ENCODE measurements at regions not wholly inside any gene's neighbourhood (a gene's known extent, or its start where the extent isn't known, plus 50 kb on each side); places are given as distances from the start of the nearest gene placed in this dataset.

DNA sequence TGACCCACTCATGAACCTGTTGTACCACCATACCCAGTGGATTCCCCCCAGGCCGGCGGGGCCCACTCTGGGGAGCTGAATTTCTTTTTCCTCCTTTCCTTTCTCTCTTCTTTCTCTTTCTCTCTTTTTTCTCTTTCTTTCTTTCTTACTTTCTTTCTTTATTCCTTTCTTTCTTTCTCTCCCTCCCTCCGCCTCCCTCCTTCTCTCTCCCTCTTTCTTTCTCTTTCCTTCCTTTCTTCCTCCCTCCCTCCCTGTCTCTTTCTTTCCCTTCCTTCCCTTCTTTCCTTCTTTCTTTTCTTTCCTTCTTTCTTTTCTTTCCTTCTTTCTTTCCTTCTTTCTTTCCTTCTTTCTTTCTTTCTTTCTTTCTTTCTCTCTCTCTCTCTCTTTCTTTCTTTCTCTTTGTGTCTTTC, 327.7 kb downstream of the ZNF536 start:
- TF ChIP-seq, protein P1, sequence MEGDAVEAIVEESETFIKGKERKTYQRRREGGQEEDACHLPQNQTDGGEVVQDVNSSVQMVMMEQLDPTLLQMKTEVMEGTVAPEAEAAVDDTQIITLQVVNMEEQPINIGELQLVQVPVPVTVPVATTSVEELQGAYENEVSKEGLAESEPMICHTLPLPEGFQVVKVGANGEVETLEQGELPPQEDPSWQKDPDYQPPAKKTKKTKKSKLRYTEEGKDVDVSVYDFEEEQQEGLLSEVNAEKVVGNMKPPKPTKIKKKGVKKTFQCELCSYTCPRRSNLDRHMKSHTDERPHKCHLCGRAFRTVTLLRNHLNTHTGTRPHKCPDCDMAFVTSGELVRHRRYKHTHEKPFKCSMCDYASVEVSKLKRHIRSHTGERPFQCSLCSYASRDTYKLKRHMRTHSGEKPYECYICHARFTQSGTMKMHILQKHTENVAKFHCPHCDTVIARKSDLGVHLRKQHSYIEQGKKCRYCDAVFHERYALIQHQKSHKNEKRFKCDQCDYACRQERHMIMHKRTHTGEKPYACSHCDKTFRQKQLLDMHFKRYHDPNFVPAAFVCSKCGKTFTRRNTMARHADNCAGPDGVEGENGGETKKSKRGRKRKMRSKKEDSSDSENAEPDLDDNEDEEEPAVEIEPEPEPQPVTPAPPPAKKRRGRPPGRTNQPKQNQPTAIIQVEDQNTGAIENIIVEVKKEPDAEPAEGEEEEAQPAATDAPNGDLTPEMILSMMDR (IDR thresholded peaks at IDR 0.05; ENCODE audit: extremely low read depth, insufficient read depth, missing control alignments), result no peak
- no peak for DNase-seq (ENCODE audit: low spot score)
- in situ Hi-C loops (cut with MboI; ENCODE audit: low pct_unique_long_range_greater_than_20kb, low sequenced_read_pairs, unreplicated experiment), result loop anchor here (25.0 kb wide), 1 partner anchor 1512 kb away; no protein-coding TSS in a partner anchor

DNA sequence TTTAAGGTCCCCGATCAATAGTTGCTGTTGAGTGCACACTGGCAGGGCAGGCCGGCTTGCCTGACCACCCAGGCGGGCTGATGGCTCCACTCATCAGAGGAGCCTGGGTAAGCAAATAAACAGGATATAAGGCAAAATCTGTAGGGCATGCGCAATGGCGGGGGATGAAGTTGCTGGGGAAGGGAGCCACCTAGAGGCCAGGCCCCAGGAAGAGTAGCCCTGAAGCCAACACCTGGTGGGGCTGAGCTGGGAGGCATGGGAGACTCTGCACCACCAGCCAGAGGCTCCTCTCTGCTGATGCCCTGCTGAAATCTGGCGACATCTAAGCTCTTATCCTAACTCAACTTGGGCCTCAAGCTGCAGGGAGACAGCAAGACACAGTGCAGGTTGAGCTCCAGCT, 324.3 kb downstream of the ZNF536 start:
- TF ChIP-seq, protein P1 (IDR thresholded peaks at IDR 0.05; ENCODE audit: extremely low read depth, insufficient read depth, missing control alignments), result peak; percentile 13
- no peak for DNase-seq (ENCODE audit: low spot score)

GRCh38 chr19:30695171-30695875, 323.1 kb downstream of the ZNF536 start:
- no peak for DNase-seq (ENCODE audit: low spot score)
- TF ChIP-seq, protein P1 (IDR thresholded peaks at IDR 0.05; ENCODE audit: extremely low read depth, insufficient read depth, missing control alignments), result no peak
- in situ Hi-C loops (cut with MboI; ENCODE audit: low pct_unique_long_range_greater_than_20kb, low sequenced_read_pairs, unreplicated experiment), result loop anchor here (25.0 kb wide), 1 partner anchor 1517 kb away; no protein-coding TSS in a partner anchor

More for the DNA sequence above, 324.3 kb downstream of the ZNF536 start:
- in situ Hi-C loops (cut with MboI; ENCODE audit: low pct_unique_long_range_greater_than_20kb, low sequenced_read_pairs, unreplicated experiment), result loop anchor here (25.0 kb wide), 1 partner anchor 1516 kb away; no protein-coding TSS in a partner anchor

DNA sequence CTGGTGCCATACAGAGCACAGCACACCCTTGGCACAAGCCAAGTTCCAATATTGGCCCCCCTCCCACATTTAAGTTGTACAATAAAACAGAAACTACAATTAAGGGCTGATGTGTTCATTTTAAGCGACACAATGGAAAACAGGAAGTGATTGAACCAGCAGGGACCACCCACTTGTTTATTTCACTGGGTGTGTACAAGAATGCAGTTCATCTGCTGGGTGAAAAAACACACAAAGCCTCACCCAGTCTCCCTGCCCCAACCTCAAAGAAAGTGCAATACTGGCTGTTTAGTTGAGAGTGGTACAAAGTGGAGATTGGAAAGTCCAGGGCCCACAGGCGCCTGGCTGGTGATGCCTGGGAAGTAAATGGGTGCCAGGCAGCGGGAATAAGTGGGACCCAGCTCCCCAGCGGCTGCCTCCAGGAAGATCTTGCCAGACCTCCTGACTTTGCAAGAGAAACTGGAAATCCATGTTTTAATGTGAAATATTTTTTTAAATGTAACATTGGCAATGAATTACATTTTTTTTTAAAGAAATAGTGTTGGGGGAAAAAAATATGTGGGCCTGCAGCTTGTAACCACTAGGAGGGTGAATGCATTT, 322.1 kb downstream of the ZNF536 start:
- TF ChIP-seq, protein P1 (IDR thresholded peaks at IDR 0.05; ENCODE audit: extremely low read depth, insufficient read depth, missing control alignments), result no peak
- DNase-seq (ENCODE audit: low spot score), result no peak
- in situ Hi-C loops (cut with MboI; ENCODE audit: low pct_unique_long_range_greater_than_20kb, low sequenced_read_pairs, unreplicated experiment), result loop anchor here (25.0 kb wide), 1 partner anchor 1518 kb away; no protein-coding TSS in a partner anchor

DNA sequence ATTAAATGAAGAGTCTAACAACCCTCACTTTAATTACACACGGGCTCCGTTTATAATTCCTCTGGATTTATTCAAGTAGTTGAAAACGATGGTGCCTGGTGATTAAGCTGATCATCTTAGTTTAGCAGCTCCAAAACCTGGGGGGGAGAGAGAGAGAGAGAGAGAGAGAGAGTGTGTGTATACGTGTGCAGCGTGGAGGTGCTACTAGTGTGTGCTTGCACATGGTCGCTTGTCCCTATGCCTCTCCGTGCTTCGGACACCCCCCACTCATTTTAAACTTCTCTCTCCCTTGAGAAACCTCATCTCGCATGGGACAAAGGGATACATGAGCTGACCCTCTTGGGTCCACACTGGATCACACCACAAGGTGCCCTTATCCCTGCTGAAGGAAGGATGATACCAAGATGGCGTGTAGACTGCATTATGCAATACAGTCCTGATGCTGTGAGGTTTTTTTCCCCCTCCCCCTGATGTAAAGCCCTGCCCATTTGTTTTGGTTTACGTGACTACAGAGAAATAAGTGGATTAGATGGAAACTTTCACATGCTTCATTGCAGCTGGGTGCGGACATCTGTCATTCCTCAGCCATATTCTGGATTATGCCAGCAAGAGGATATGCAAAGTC, 320.8 kb downstream of the ZNF536 start:
- DNase-seq (ENCODE audit: low spot score), result no peak
- TF ChIP-seq, protein P1 (IDR thresholded peaks at IDR 0.05; ENCODE audit: extremely low read depth, insufficient read depth, missing control alignments), result no peak
- in situ Hi-C loops (cut with MboI; ENCODE audit: low pct_unique_long_range_greater_than_20kb, low sequenced_read_pairs, unreplicated experiment), result loop anchor here (25.0 kb wide), 1 partner anchor 1519 kb away; no protein-coding TSS in a partner anchor

- in situ Hi-C loops (cut with MboI; ENCODE audit: low pct_unique_long_range_greater_than_20kb, low sequenced_read_pairs, unreplicated experiment), result loop anchor here (25.0 kb wide), 1 partner anchor 1520 kb away; no protein-coding TSS in a partner anchor
- TF ChIP-seq, protein P1 (IDR thresholded peaks at IDR 0.05; ENCODE audit: extremely low read depth, insufficient read depth, missing control alignments), result no peak
- no peak for DNase-seq (ENCODE audit: low spot score)
Measured at GRCh38 chr19:30692181-30692811, 320.1 kb downstream of the ZNF536 start.
